ENCODE measurements at regions not wholly inside any gene's neighbourhood (a gene's known extent, or its start where the extent isn't known, plus 50 kb on each side); places are given as distances from the start of the nearest gene placed in this dataset.

- ChIA-PET CTCF (no interaction called here), POLR2A (no interaction called here)
- no peak for TF ChIP-seq CTCF (IDR thresholded peaks at IDR 0.05; ENCODE audit: unreplicated experiment)
- BruUV-seq (replicated peaks), result no TSS peak
- no peak overlapping the region for H3K27ac Mint-ChIP-seq (ENCODE audit: low read depth, unreplicated experiment)
- H3K36me3 Mint-ChIP-seq (ENCODE audit: insufficient read depth, unreplicated experiment), result no peaks in the 10 kb centered on the region
- DNase-seq (ENCODE audit: unreplicated experiment), result no peak
- no peaks in the 10 kb centered on the region for H3K27me3 Mint-ChIP-seq (ENCODE audit: insufficient read depth, unreplicated experiment)
- intact Hi-C loops (cut with micrococcal nuclease), result no loop called here
- H3K4me1 Mint-ChIP-seq (ENCODE audit: insufficient read depth, unreplicated experiment), result no peaks in the 10 kb centered on the region
- H3K4me3 Mint-ChIP-seq (ENCODE audit: unreplicated experiment), result no peak overlapping the region
- peaks cover 30% of the 10 kb centered on the region for H3K9me3 Mint-ChIP-seq (ENCODE audit: unreplicated experiment)
These were observed 711.0 kb downstream of the UQCRFS1 start for GRCh38 chr19:28501976-28502375.

- TF ChIP-seq CTCF (IDR thresholded peaks at IDR 0.05; ENCODE audit: unreplicated experiment), result no peak
- intact Hi-C loops (cut with micrococcal nuclease), result no loop called here
These were observed 711.8 kb downstream of the UQCRFS1 start for GRCh38 chr19:28500982-28501630.

GRCh38 chr19:28500296-28500695 is 712.7 kb downstream of the UQCRFS1 start:
- H3K27ac Mint-ChIP-seq (ENCODE audit: low read depth, unreplicated experiment), result no peak overlapping the region
- ChIA-PET POLR2A (no interaction called here), CTCF (no interaction called here)
- H3K36me3 Mint-ChIP-seq (ENCODE audit: insufficient read depth, unreplicated experiment), result no peaks in the 10 kb centered on the region
- H3K27me3 Mint-ChIP-seq (ENCODE audit: insufficient read depth, unreplicated experiment), result no peaks in the 10 kb centered on the region
- intact Hi-C loops (cut with micrococcal nuclease), result no loop called here
- H3K9me3 Mint-ChIP-seq (ENCODE audit: unreplicated experiment), result peaks cover 32% of the 10 kb centered on the region
- TF ChIP-seq CTCF (IDR thresholded peaks at IDR 0.05; ENCODE audit: unreplicated experiment), result no peak
- no peak for DNase-seq (ENCODE audit: unreplicated experiment)
- BruUV-seq (replicated peaks), result no TSS peak
- H3K4me1 Mint-ChIP-seq (ENCODE audit: insufficient read depth, unreplicated experiment), result no peaks in the 10 kb centered on the region
- H3K4me3 Mint-ChIP-seq (ENCODE audit: unreplicated experiment), result no peak overlapping the region

More at GRCh38 chr19:28500982-28501630, 711.8 kb downstream of the UQCRFS1 start:
- no peak for DNase-seq (ENCODE audit: unreplicated experiment)
- ChIA-PET POLR2A (no interaction called here), CTCF (interaction anchor here (0.6 to 0.7 kb wide), 2 partner anchors 408 to 535 kb away, joined by 3 read pairs; no protein-coding TSS in a partner anchor)
- Mint-ChIP-seq H3K4me3 (ENCODE audit: unreplicated experiment) (no peak overlapping the region), H3K27ac (ENCODE audit: low read depth, unreplicated experiment) (no peak overlapping the region), H3K27me3 (ENCODE audit: insufficient read depth, unreplicated experiment) (no peaks in the 10 kb centered on the region), H3K36me3 (ENCODE audit: insufficient read depth, unreplicated experiment) (no peaks in the 10 kb centered on the region), H3K9me3 (ENCODE audit: unreplicated experiment) (peaks cover 33% of the 10 kb centered on the region), H3K4me1 (ENCODE audit: insufficient read depth, unreplicated experiment) (no peaks in the 10 kb centered on the region)
- no TSS peak for BruUV-seq (replicated peaks)

GRCh38 chr19:28498404-28498976 is 714.5 kb downstream of the UQCRFS1 start:
- intact Hi-C loops (cut with micrococcal nuclease), result no loop called here

More at GRCh38 chr19:28498404-28498976, 714.5 kb downstream of the UQCRFS1 start:
- POLR2A ChIA-PET, result no interaction called here
- peaks cover 29% of the 10 kb centered on the region for H3K9me3 Mint-ChIP-seq (ENCODE audit: unreplicated experiment)
- H3K4me3 Mint-ChIP-seq (ENCODE audit: unreplicated experiment), result no peak overlapping the region
- H3K36me3 Mint-ChIP-seq (ENCODE audit: insufficient read depth, unreplicated experiment), result no peaks in the 10 kb centered on the region
- H3K27ac Mint-ChIP-seq (ENCODE audit: low read depth, unreplicated experiment), result no peak overlapping the region
- no peak for DNase-seq (ENCODE audit: unreplicated experiment)
- no peaks in the 10 kb centered on the region for H3K4me1 Mint-ChIP-seq (ENCODE audit: insufficient read depth, unreplicated experiment)
- H3K27me3 Mint-ChIP-seq (ENCODE audit: insufficient read depth, unreplicated experiment), result no peaks in the 10 kb centered on the region
- BruUV-seq (replicated peaks), result no TSS peak
- TF ChIP-seq CTCF (IDR thresholded peaks at IDR 0.05; ENCODE audit: unreplicated experiment), result no peak
- CTCF ChIA-PET, result no interaction called here
